Osteocyte (in vitro differentiated cells): ENCODE measurements at regions not wholly inside any gene's neighbourhood (a gene's known extent, or its start where the extent isn't known, plus 50 kb on each side); places are given as distances from the start of the nearest gene placed in this dataset.

Source experiments
- DNase-seq: peaks from one replicate; pipeline ENCODE4 v3.0.0; 2021; ENCODE audit warnings: mixed read lengths; ENCODE audit not compliant: unreplicated experiment; ENCODE audit errors: extremely low spot score
- H3K27ac Mint-ChIP-seq: one replicate; pipeline ENCODE4 v1.8.0; 2021; ENCODE audit warnings: mild to moderate bottlenecking, mixed read lengths; ENCODE audit not compliant: unreplicated experiment
- H3K27me3 Mint-ChIP-seq: one replicate; pipeline ENCODE4 v1.8.0; 2021; ENCODE audit warnings: mixed read lengths; ENCODE audit not compliant: unreplicated experiment
- H3K36me3 Mint-ChIP-seq: one replicate; pipeline ENCODE4 v1.8.0; 2021; ENCODE audit warnings: mixed read lengths; ENCODE audit not compliant: unreplicated experiment
- H3K4me1 Mint-ChIP-seq: one replicate; pipeline ENCODE4 v1.8.0; 2021; ENCODE audit warnings: mixed read lengths; ENCODE audit not compliant: unreplicated experiment
- H3K4me3 Mint-ChIP-seq: one replicate; pipeline ENCODE4 v1.8.0; 2021; ENCODE audit warnings: mild to moderate bottlenecking, moderate library complexity, mixed read lengths; ENCODE audit not compliant: unreplicated experiment
- H3K9me3 Mint-ChIP-seq: one replicate; pipeline ENCODE4 v1.8.0; 2021; ENCODE audit warnings: mixed read lengths; ENCODE audit not compliant: unreplicated experiment
- CTCF ChIP-seq: fragments of 200-600 bp; sonication (generic); IDR thresholded peaks from 2 replicates; pipeline ENCODE4 v1.5.0; 2021; ENCODE audit warnings: antibody characterized with exemption, mild to moderate bottlenecking, moderate library complexity

DNA sequence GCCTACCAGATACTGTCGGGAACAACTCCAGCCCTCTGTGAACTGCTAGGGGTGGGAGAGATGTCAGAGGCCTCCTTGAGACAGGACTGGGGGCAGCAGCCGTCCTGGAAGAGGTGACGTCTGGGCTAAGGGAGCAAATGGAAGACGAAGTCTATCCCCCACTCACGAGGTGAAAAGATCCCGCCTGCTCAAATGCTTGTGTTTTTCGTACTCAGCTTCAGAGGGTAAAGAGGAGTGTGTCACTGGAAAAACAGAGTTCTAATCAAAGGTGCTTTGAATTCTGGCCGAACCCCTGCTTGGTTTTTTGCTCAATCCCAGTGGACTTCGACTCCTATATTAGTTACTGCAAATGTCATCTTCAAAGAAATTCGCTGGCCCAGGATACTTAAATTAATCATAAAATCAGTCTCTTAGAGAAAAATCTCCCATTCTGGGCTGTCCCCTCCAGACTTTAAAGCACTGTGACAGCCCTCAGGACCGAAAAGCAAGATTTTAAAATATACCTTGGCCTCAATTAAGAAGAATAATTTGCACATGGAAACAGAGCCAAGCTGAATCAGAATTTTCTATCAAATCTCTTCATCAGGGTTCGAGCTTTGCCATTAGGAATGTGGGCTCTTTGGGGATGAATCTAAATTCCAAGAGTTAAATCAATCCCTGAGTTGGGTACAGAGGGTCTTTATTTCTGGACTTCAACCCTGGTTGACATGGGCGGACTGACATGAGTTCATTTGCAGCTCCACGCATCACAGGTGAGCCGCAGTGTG is 61.8 kb upstream of the AFDN start:
- H3K36me3 Mint-ChIP-seq: no peaks in the 10 kb centered on the region
- no peak overlapping the region for H3K4me3 Mint-ChIP-seq
- H3K4me1 Mint-ChIP-seq: peaks cover 14% of the 10 kb centered on the region
- TF ChIP-seq CTCF: no peak
- peaks cover 41% of the 10 kb centered on the region for H3K27me3 Mint-ChIP-seq
- DNase-seq: no peak
- no peaks in the 10 kb centered on the region for H3K9me3 Mint-ChIP-seq
- H3K27ac Mint-ChIP-seq: no peak overlapping the region

- Mint-ChIP-seq H3K4me3 (no peak overlapping the region), H3K9me3 (no peaks in the 10 kb centered on the region), H3K4me1 (peaks cover 3% of the 10 kb centered on the region), H3K27me3 (peaks cover 51% of the 10 kb centered on the region), H3K36me3 (no peaks in the 10 kb centered on the region), H3K27ac (no peak overlapping the region)
- no peak for DNase-seq
- no peak for TF ChIP-seq CTCF
Observed at GRCh38 chr6:167766986-167767714, 59.6 kb upstream of the AFDN start.

GRCh38 chr6:167767715-167768107 is 59.0 kb upstream of the AFDN start:
- peaks cover 53% of the 10 kb centered on the region for H3K27me3 Mint-ChIP-seq
- no peak overlapping the region for H3K4me3 Mint-ChIP-seq
- no peaks in the 10 kb centered on the region for H3K9me3 Mint-ChIP-seq
- TF ChIP-seq CTCF: no peak
- H3K4me1 Mint-ChIP-seq: peaks cover under 1% of the 10 kb centered on the region
- no peak overlapping the region for H3K27ac Mint-ChIP-seq
- DNase-seq: no peak
- no peaks in the 10 kb centered on the region for H3K36me3 Mint-ChIP-seq

DNA sequence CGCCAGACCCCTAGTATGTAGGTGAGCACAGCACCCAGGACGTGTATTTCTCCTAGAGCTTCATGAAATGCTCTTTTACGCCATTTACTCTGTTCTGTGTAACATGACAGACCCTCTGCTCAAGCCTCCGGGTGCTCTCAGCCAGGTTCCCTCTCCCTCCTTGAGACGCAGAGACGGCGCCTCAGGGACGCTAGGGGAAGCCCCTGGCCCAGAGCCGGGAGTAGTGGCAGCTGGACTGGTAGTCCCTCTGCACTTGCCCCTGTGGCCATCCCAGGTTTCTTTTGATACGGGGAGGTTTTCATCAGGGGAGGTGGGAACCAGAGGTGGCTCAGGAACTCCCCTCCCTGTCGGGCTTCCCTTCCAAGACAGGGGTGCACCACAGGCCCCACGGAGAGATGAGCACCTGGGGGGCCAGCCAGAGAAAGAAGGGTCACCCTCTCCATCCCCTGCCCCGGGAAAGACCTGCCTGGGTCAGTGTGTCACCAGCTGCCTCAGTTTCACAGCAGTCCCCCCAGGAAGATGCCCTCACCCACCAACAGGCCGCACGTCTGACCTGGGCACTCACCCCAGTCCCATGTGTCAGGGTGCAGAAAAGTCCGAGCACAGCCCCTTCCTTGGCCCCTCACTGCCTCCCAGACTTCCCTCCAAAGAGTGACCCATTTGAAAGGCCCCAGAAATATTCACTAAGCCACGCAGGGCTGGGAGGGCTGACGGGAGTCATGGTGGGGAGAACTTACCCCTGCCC is 58.1 kb upstream of the AFDN start:
- Mint-ChIP-seq H3K4me1 (no peaks in the 10 kb centered on the region), H3K9me3 (no peaks in the 10 kb centered on the region), H3K27me3 (peaks cover 58% of the 10 kb centered on the region), H3K4me3 (no peak overlapping the region), H3K27ac (no peak overlapping the region), H3K36me3 (no peaks in the 10 kb centered on the region)
- no peak for DNase-seq
- no peak for TF ChIP-seq CTCF
